Esophagus squamous epithelium (tissue), 4 donors: ENCODE measurements at regions not wholly inside any gene's neighbourhood (a gene's known extent, or its start where the extent isn't known, plus 50 kb on each side); places are given as distances from the start of the nearest gene placed in this dataset.

Experiments
- CTCF ChIP-seq, 6 experiments: fragments of 450-650 bp in 4 of 6; fragments of 200-600 bp in 2 of 6; sonication (generic) in 2 of 6; IDR thresholded peaks; one replicate each; pipeline ENCODE4 v1.5.1; 2016 to 2019; ENCODE audit warnings: antibody characterized with exemption in 6 of 6, mild to moderate bottlenecking in 4 of 6, moderate library complexity in 4 of 6
- POLR2A ChIP-seq, 4 donors: fragments of 450-650 bp; IDR thresholded peaks; one replicate each; pipeline ENCODE4 v1.6.1; 2017; ENCODE audit warnings: antibody characterized with exemption in 4 of 4, mild to moderate bottlenecking in 4 of 4, moderate library complexity in 3 of 4

GRCh38 chr2:142306131-142306530 is 175.3 kb upstream of the LRP1B start:
- TF ChIP-seq CTCF (IDR thresholded peaks at IDR 0.05) (no peak), POLR2A (IDR thresholded peaks at IDR 0.05) (no peak)
